PFSK-1 (cell line): ENCODE measurements at regions not wholly inside any gene's neighbourhood (a gene's known extent, or its start where the extent isn't known, plus 50 kb on each side); places are given as distances from the start of the nearest gene placed in this dataset.

Experiments
- POLR2AphosphoS5 ChIP-seq: IDR thresholded peaks from 2 replicates; pipeline ENCODE4 v1.6.1; 2012; ENCODE audit warnings: low read depth, mild to moderate bottlenecking, control low read depth, low read length, moderate library complexity
- REST ChIP-seq, 2 experiments: IDR thresholded peaks; 2 replicates each; pipeline versions ENCODE4 v1.6.1 to v1.8.0; 2011 to 2012; ENCODE audit warnings: low read depth in 2 of 2, low read length in 2 of 2, control low read depth in 1 of 2, inconsistent platforms in 1 of 2, mild to moderate bottlenecking in 1 of 2, moderate library complexity in 1 of 2; ENCODE audit not compliant: insufficient read depth in 1 of 2
- SIN3A ChIP-seq: IDR thresholded peaks from 2 replicates; pipeline ENCODE4 v1.6.1; 2012; ENCODE audit warnings: mild to moderate bottlenecking, low read length, moderate library complexity, borderline replicate concordance; ENCODE audit not compliant: insufficient read depth
- TAF1 ChIP-seq: IDR thresholded peaks from 2 replicates; pipeline ENCODE4 v1.6.1; 2012; ENCODE audit warnings: low read length, control low read depth, borderline replicate concordance; ENCODE audit not compliant: insufficient read depth

DNA sequence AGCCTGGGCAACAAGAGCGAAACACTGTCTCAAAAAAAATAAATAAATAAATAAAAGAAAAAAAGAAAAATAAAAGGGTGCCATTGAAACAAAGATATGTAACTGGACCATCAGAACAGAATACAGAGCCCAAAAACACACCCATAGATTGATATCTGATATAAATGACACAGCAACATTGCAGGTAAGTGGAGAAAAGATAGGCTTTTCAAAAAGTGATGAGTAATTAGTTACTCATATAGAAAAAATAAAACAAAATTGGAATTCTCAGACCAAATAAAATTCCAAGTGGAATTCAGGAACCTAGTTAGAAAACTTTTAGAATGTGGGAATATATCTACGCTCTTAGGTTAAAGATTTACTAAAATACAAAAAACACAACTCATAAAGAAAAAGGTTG lies 60.6 kb upstream of the CHD6 start:
- TF ChIP-seq REST (IDR thresholded peaks at IDR 0.05; ENCODE audit: insufficient read depth in 1 of 2, low read depth in 2 of 2, low read length in 2 of 2) = no peak
- TF ChIP-seq TAF1 = no peak
- TF ChIP-seq POLR2AphosphoS5 = no peak
- TF ChIP-seq SIN3A = no peak
